ENCODE measurements at regions not wholly inside any gene's neighbourhood (a gene's known extent, or its start where the extent isn't known, plus 50 kb on each side); places are given as distances from the start of the nearest gene placed in this dataset.
A peak's percentile ranks its signal among the peaks of the same experiment; 100 is the strongest.

DNA sequence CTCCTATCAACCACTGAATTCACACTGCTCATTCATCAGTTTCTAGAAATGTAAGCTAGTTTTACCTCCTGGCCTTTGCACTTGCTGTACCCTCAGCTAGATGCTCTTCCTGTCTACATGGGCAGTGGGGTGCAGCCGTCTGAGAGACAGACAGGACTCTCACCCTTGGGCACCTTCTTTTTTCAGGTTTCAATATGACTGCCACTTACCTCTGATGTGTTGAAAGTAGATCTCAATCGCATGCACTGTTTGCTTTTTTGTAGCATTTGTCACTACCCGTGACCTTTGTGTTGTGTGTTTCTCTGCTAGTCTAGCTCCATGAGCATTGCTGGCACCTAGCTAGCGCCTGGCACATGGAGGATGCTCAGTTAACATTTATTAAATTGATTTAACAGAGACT is 403.1 kb upstream of the TRPC7 start:
- Histone ChIP-seq H4K20me1 (replicated peaks; ENCODE audit: insufficient read depth) (no peaks in the 10 kb centered on the region), H3K79me2 (replicated peaks; ENCODE audit: insufficient read depth) (no peaks in the 10 kb centered on the region), H2AFZ (0 out of 2 replicates have a peak overlapping the region, but pooled peaks have one; percentile 10), H3K4me3 (no peak overlapping the region), H3F3A (replicated peaks; ENCODE audit: low read depth) (no peaks in the 10 kb centered on the region), H3K9me2 (ENCODE audit: insufficient read depth) (0 out of 2 replicates have a peak, but pooled peaks cover 15% of the 10 kb centered on the region), H3K27ac (ENCODE audit: low read depth) (no peak overlapping the region), H3K4me2 (no peak overlapping the region), H3K27me3 (ENCODE audit: insufficient read depth) (no peaks in the 10 kb centered on the region), H3K4me1 (ENCODE audit: insufficient read depth) (peaks cover 3% of the 10 kb centered on the region; the same call in 1 of the 2 replicates), H3K36me3 (ENCODE audit: insufficient read depth) (no peaks in the 10 kb centered on the region)
- Mint-ChIP-seq H3K4me1 (peaks cover 10% of the 10 kb centered on the region), H3K27ac (no peak overlapping the region), H3K4me3 (no peak overlapping the region), H3K9me3 (peaks cover 3% of the 10 kb centered on the region; the same call in 1 of the 3 replicates), H3K36me3 (ENCODE audit: low read depth) (no peaks in the 10 kb centered on the region; the same call in 2 of the 3 replicates), H3K27me3 (ENCODE audit: insufficient read depth, low read depth, poor library complexity) (peaks cover 2% of the 10 kb centered on the region)
- ATAC-seq = no peak
- no peak for TF ChIP-seq CREB1 (CRISPR knock-in tag; IDR thresholded peaks at IDR 0.05; ENCODE audit: low read depth)
- TF ChIP-seq, protein P1, sequence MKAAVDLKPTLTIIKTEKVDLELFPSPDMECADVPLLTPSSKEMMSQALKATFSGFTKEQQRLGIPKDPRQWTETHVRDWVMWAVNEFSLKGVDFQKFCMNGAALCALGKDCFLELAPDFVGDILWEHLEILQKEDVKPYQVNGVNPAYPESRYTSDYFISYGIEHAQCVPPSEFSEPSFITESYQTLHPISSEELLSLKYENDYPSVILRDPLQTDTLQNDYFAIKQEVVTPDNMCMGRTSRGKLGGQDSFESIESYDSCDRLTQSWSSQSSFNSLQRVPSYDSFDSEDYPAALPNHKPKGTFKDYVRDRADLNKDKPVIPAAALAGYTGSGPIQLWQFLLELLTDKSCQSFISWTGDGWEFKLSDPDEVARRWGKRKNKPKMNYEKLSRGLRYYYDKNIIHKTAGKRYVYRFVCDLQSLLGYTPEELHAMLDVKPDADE (IDR thresholded peaks at IDR 0.05) = no peak
- no peak for TF ChIP-seq POLR2AphosphoS5 (IDR thresholded peaks at IDR 0.05; ENCODE audit: low read depth)
- no peak for TF ChIP-seq NANOG (IDR thresholded peaks at IDR 0.05; ENCODE audit: borderline replicate concordance)
- no peak for TF ChIP-seq EZH2phosphoT487 (IDR thresholded peaks at IDR 0.05; ENCODE audit: unreplicated experiment)
- TF ChIP-seq JUNB (IDR thresholded peaks at IDR 0.05; ENCODE audit: unreplicated experiment) = no peak
- TF ChIP-seq, protein P2, sequence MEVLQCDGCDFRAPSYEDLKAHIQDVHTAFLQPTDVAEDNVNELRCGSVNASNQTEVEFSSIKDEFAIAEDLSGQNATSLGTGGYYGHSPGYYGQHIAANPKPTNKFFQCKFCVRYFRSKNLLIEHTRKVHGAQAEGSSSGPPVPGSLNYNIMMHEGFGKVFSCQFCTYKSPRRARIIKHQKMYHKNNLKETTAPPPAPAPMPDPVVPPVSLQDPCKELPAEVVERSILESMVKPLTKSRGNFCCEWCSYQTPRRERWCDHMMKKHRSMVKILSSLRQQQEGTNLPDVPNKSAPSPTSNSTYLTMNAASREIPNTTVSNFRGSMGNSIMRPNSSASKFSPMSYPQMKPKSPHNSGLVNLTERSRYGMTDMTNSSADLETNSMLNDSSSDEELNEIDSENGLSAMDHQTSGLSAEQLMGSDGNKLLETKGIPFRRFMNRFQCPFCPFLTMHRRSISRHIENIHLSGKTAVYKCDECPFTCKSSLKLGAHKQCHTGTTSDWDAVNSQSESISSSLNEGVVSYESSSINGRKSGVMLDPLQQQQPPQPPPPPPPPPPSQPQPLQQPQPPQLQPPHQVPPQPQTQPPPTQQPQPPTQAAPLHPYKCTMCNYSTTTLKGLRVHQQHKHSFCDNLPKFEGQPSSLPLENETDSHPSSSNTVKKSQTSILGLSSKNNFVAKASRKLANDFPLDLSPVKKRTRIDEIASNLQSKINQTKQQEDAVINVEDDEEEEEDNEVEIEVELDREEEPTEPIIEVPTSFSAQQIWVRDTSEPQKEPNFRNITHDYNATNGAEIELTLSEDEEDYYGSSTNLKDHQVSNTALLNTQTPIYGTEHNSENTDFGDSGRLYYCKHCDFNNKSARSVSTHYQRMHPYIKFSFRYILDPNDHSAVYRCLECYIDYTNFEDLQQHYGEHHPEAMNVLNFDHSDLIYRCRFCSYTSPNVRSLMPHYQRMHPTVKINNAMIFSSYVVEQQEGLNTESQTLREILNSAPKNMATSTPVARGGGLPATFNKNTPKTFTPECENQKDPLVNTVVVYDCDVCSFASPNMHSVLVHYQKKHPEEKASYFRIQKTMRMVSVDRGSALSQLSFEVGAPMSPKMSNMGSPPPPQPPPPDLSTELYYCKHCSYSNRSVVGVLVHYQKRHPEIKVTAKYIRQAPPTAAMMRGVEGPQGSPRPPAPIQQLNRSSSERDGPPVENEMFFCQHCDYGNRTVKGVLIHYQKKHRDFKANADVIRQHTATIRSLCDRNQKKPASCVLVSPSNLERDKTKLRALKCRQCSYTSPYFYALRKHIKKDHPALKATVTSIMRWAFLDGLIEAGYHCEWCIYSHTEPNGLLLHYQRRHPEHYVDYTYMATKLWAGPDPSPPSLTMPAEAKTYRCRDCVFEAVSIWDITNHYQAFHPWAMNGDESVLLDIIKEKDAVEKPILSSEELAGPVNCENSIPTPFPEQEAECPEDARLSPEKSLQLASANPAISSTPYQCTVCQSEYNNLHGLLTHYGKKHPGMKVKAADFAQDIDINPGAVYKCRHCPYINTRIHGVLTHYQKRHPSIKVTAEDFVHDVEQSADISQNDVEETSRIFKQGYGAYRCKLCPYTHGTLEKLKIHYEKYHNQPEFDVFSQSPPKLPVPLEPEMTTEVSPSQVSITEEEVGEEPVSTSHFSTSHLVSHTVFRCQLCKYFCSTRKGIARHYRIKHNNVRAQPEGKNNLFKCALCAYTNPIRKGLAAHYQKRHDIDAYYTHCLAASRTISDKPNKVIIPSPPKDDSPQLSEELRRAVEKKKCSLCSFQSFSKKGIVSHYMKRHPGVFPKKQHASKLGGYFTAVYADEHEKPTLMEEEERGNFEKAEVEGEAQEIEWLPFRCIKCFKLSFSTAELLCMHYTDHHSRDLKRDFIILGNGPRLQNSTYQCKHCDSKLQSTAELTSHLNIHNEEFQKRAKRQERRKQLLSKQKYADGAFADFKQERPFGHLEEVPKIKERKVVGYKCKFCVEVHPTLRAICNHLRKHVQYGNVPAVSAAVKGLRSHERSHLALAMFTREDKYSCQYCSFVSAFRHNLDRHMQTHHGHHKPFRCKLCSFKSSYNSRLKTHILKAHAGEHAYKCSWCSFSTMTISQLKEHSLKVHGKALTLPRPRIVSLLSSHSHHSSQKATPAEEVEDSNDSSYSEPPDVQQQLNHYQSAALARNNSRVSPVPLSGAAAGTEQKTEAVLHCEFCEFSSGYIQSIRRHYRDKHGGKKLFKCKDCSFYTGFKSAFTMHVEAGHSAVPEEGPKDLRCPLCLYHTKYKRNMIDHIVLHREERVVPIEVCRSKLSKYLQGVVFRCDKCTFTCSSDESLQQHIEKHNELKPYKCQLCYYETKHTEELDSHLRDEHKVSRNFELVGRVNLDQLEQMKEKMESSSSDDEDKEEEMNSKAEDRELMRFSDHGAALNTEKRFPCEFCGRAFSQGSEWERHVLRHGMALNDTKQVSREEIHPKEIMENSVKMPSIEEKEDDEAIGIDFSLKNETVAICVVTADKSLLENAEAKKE (CRISPR knock-in tag; IDR thresholded peaks at IDR 0.05) = no peak
- TF ChIP-seq ZNF331 (CRISPR knock-in tag; IDR thresholded peaks at IDR 0.05; ENCODE audit: low read depth) = no peak
- TF ChIP-seq, protein P3, sequence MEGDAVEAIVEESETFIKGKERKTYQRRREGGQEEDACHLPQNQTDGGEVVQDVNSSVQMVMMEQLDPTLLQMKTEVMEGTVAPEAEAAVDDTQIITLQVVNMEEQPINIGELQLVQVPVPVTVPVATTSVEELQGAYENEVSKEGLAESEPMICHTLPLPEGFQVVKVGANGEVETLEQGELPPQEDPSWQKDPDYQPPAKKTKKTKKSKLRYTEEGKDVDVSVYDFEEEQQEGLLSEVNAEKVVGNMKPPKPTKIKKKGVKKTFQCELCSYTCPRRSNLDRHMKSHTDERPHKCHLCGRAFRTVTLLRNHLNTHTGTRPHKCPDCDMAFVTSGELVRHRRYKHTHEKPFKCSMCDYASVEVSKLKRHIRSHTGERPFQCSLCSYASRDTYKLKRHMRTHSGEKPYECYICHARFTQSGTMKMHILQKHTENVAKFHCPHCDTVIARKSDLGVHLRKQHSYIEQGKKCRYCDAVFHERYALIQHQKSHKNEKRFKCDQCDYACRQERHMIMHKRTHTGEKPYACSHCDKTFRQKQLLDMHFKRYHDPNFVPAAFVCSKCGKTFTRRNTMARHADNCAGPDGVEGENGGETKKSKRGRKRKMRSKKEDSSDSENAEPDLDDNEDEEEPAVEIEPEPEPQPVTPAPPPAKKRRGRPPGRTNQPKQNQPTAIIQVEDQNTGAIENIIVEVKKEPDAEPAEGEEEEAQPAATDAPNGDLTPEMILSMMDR (conservative IDR thresholded peaks at IDR 0.05; ENCODE audit: low read depth in 2 of 2) = no peak
- no peak for TF ChIP-seq STAT1 (IDR thresholded peaks at IDR 0.05; ENCODE audit: unreplicated experiment)
- TF ChIP-seq ZNF114 (CRISPR knock-in tag; IDR thresholded peaks at IDR 0.05) = no peak
- no peak for DNase-seq (ENCODE audit: low spot score)

All from GM23338 (cell line).